Thoracic aorta (tissue), 2 donors: ENCODE measurements at regions not wholly inside any gene's neighbourhood (a gene's known extent, or its start where the extent isn't known, plus 50 kb on each side); places are given as distances from the start of the nearest gene placed in this dataset.

ENCODE experiments used
- ATAC-seq: fragments of 150-250 bp; one replicate; pipeline ENCODE4 v1.8.0; 2017; ENCODE audit warnings: low read depth; ENCODE audit not compliant: insufficient number of reproducible peaks, low FRiP score
- DNase-seq: peaks from one replicate; pipeline ENCODE4 v3.0.0-alpha.2; 2020; ENCODE audit warnings: low spot score
- H3K27ac ChIP-seq, 2 donors: fragments of 200-600 bp; sonication (generic); 1 replicate in 1 of 2; 2 replicates in 1 of 2; pipeline ENCODE4 v1.5.1; 2016; ENCODE audit warnings: mild to moderate bottlenecking in 2 of 2, moderate library complexity in 2 of 2
- H3K27me3 ChIP-seq: fragments of 200-600 bp; sonication (generic); replicated peaks from 2 replicates; pipeline ENCODE4 v1.6.0; 2016; ENCODE audit warnings: mild to moderate bottlenecking; ENCODE audit not compliant: insufficient read depth
- H3K36me3 ChIP-seq: fragments of 200-600 bp; sonication (generic); one replicate; pipeline ENCODE4 v1.5.1; 2016
- H3K4me1 ChIP-seq, 2 donors: fragments of 200-600 bp; sonication (generic); 1 replicate in 1 of 2; 2 replicates in 1 of 2; pipeline versions ENCODE4 v1.5.1 to v1.6.0; 2016; ENCODE audit warnings: low read depth in 2 of 2, mild to moderate bottlenecking in 1 of 2; ENCODE audit not compliant: control insufficient read depth in 1 of 2
- H3K4me3 ChIP-seq: fragments of 200-600 bp; sonication (generic); 2 replicates; pipeline ENCODE4 v1.5.1; 2016; ENCODE audit warnings: mild to moderate bottlenecking
- H3K9me3 ChIP-seq: fragments of 200-600 bp; sonication (generic); 2 replicates; pipeline ENCODE4 v1.5.1; 2016
- TF ChIP-seq, protein P1 (sequence below): fragments of 200-600 bp; sonication (generic); IDR thresholded peaks from one replicate; pipeline ENCODE4 v1.5.1; 2019; ENCODE audit warnings: antibody characterized with exemption

DNA sequence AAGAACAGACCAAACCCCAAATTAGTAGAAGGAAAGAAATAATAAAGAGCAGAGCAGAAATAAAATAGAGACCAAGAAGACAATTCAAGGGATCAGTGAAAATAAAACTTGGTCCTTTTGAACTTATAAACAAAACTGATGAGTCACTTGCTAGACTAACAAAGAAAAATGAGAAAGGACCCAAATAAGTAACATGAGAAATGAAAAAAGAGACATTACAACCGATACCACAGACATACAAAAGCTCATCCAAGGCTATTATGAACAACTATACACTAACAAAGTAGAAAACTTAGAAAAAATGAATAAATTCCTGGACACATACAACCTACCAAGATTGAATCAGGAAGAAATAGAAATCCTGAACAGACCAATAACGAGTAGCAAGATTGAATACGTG is 414.5 kb downstream of the HTR7 start:
- Histone ChIP-seq H3K27me3 (no peaks in the 10 kb centered on the region), H3K4me1 (no peaks in the 10 kb centered on the region), H3K4me3 (no peak overlapping the region), H3K36me3 (no peaks in the 10 kb centered on the region), H3K9me3 (peaks cover 15% of the 10 kb centered on the region), H3K27ac (no peak overlapping the region)
- no peak for ATAC-seq
- TF ChIP-seq, protein P1, sequence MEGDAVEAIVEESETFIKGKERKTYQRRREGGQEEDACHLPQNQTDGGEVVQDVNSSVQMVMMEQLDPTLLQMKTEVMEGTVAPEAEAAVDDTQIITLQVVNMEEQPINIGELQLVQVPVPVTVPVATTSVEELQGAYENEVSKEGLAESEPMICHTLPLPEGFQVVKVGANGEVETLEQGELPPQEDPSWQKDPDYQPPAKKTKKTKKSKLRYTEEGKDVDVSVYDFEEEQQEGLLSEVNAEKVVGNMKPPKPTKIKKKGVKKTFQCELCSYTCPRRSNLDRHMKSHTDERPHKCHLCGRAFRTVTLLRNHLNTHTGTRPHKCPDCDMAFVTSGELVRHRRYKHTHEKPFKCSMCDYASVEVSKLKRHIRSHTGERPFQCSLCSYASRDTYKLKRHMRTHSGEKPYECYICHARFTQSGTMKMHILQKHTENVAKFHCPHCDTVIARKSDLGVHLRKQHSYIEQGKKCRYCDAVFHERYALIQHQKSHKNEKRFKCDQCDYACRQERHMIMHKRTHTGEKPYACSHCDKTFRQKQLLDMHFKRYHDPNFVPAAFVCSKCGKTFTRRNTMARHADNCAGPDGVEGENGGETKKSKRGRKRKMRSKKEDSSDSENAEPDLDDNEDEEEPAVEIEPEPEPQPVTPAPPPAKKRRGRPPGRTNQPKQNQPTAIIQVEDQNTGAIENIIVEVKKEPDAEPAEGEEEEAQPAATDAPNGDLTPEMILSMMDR, result no peak
- DNase-seq, result no peak

DNA sequence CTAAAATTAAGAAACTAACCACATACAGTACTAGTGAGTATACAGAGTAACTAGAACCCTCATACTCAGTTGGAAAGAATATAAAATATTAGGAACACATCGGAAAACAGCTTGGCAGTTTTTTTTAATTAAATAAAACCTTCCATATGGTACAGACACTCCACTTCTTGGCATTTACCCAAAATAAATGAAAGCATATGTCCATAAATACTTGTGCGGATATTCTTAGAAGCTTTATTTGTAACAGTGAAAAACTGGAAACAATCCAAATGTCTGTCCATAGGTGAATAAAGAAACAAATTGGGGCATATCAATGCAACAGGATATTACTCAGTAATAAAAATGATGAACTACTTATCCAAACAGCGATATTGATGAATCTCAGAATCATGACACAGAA is 410.0 kb downstream of the HTR7 start:
- Histone ChIP-seq H3K36me3 (no peaks in the 10 kb centered on the region), H3K27me3 (no peaks in the 10 kb centered on the region), H3K27ac (no peak overlapping the region), H3K4me1 (no peaks in the 10 kb centered on the region), H3K9me3 (peaks cover 9% of the 10 kb centered on the region), H3K4me3 (no peak overlapping the region)
- TF ChIP-seq, protein P1, result no peak
- no peak for ATAC-seq
- DNase-seq, result no peak

DNA sequence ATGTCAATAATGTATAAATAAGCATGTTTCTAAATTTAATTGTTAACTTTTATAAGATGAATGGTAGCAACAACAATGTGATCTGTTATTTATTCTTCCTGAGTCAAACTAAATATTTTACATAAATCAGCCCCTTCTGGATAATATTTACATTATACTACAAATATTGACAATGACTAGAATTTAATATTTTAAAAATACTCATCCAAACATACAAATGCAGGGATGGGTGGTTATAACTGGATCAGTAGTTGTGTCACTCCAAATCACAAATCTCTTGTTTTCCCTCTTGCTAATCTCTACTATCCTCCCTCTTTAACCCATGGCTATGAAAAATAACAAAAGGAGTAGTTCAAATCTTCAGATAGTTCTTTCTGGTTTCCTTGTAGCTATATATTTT is 407.0 kb downstream of the HTR7 start:
- Histone ChIP-seq H3K27ac (no peak overlapping the region), H3K9me3 (peaks cover 3% of the 10 kb centered on the region), H3K36me3 (no peaks in the 10 kb centered on the region), H3K4me3 (no peak overlapping the region), H3K27me3 (no peaks in the 10 kb centered on the region), H3K4me1 (no peaks in the 10 kb centered on the region)
- no peak for DNase-seq
- ATAC-seq, result no peak
- TF ChIP-seq, protein P1, result no peak

DNA sequence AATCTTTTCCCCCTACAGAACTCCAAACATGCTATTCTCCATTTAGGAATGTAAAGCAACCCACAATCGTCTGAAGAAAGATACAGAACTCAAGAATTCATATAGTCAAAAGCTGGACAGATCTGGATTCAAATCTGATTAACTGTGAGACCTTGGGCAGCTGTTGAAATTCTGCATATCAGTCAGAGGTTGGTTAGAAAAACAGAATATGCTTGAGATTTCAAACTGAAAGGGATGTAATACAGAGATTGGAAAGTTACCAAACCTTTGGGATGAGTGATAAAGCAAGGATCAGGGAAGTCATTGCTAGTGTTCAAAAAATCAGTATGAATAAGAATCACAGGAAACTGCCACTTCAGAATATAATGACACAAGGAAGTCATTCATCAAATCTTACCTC is 406.6 kb downstream of the HTR7 start:
- no peaks in the 10 kb centered on the region for H3K36me3 ChIP-seq
- DNase-seq (no peak), ATAC-seq (no peak)
- H3K9me3 ChIP-seq, result peaks cover under 1% of the 10 kb centered on the region
- H3K27me3 ChIP-seq, result no peaks in the 10 kb centered on the region
- no peaks in the 10 kb centered on the region for H3K4me1 ChIP-seq
- H3K27ac ChIP-seq, result no peak overlapping the region
- TF ChIP-seq, protein P1, result no peak
- H3K4me3 ChIP-seq, result no peak overlapping the region

DNA sequence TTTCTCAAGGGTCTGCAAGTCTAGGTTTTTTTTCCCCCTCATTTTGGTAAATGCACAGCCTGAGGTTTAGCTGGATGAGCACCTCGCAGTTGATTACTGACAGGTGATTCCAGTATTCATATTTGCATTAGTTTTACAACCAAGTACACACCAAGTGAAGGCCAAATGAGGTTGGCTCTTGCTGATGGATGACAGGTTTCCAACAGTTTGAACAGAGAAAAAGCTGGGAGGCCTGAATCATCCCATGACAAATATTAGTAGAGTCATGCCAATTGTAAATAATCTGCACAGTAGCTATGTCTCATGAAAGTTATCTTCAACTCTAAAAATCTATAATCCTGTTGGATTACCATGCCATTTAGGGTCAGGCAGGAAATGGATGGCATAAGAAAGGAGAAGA is 399.8 kb downstream of the HTR7 start:
- ATAC-seq (no peak), DNase-seq (no peak)
- Histone ChIP-seq H3K4me3 (no peak overlapping the region), H3K27me3 (no peaks in the 10 kb centered on the region), H3K36me3 (no peaks in the 10 kb centered on the region), H3K9me3 (no peaks in the 10 kb centered on the region), H3K4me1 (peaks cover 18 to 20% of the 10 kb centered on the region in 2 donors), H3K27ac (no peak overlapping the region)
- TF ChIP-seq, protein P1, result no peak
